Activated CD8-positive, alpha-beta memory T cell treated with anti-CD3 and anti-CD28 coated beads, Interleukin-2, amount 50 U/mL, for 48 hours (primary cell): ENCODE measurements at regions not wholly inside any gene's neighbourhood (a gene's known extent, or its start where the extent isn't known, plus 50 kb on each side); places are given as distances from the start of the nearest gene placed in this dataset.

Experiments used
- DNase-seq: peaks from one replicate; pipeline ENCODE4 v3.0.0-alpha.2; 2020

DNA sequence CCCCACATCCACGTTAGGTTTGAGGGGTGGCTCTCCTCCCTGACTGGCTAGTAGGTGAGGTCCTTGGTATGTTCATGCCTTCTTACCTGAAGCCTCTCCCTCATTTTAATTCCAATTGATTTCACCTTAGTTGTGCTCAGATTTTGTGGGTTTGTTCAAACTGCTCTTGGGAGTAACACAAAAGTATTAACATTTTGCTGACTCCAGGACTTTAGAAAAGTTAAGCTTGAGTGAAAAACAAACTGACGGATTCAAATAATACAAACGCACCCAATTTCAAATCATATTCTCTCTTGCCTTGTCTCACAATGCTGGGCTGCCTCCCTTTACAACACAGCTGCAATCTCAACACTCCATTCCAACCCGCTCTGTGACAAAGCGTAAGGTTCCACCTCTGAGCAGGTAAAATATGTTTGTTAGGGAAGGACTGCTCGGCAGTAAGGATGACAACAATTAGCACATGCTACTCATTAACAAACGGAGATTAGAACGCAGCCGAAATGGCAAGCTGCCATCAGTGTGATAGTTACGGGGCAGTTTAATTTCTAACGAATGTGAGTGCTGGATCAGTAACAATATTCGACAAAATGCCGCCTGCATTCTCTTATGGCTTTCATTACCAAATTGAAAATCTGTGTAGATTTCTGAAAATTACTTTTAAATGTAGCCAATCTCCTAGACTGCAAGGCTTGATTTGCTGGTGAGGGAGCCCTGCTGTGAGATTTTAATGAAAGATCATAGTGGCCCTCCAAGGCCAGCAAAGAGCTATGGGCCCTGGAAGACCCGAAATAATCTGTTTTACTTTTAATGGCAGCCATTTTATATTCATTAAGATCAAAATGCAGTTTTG lies 730.6 kb upstream of the FANCL start:
- no peak for DNase-seq

DNA sequence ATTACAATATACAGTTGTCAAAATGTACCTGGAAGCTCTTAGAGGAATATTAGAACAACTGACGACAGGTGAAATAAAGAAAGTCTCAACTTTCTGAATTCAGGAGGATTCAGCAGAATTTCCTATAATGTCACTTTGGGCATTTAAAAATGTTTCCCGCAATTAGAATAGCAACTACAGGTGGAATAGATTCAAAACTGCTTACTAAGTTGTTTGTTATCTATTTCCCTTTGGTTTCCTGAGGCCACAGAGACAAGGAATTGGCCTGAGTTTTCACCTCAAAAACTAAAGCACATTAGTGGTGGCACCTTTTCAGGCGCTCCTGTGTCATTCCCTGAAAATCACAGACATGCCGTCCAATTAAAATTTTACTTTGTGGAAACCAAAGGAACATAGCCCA lies 729.2 kb upstream of the FANCL start:
- DNase-seq, result no peak

DNA sequence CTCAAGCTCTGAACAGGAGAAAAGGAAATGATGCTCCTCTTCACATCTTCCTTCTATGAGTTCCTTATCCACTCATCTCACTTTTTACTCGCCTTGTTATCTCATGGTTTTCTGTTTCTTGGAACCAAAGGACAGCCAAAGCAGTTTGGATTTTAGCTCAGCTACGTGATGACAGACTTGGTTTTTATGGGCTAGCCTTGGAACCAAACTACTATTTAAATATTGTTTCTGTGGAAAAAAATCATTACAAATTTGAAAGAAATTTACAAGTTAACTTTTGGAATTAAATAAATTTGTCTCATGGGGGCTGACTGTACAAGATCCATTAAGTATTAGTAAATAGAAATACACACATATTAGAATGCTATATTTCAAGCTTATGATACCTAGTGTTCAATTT lies 727.8 kb upstream of the FANCL start:
- DNase-seq, result no peak

DNA sequence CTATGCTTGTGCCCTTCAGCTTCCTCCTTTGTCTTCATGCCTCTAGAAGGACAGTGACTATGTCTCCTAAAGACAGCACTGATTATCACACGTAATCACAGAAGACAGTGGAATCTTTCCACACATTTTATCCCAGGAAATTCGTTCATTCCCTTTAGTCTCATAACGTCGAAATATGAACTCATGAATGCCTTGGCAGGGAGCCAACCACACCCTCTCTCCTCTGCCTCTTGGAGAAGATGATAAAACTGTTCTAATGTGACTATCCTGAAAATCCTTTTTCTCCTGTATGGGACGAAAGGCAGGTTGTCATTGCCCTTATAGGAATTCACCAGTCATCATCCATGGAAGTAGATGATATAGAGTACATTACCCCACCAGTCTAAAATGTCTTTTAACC lies 726.6 kb upstream of the FANCL start:
- DNase-seq, result no peak

DNA sequence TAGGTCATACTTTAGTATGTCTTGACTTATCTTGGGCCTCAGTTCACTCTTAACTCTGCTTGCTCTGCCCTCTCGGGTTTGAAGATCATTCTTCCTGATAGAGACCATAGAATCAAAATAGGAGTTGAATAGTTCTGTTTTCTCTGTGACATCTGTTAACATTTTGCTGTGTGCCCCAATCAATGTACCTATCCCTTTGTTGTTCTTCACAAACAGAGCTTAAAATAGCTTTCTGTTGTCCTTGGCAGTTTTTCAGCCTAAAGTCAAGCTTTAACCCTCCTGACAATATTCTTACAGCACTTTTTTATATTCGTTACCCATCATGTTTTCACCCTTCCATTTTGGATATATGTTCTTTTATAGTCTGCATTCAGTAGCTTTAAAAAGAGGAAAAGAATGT lies 724.5 kb upstream of the FANCL start:
- DNase-seq, result no peak

DNA sequence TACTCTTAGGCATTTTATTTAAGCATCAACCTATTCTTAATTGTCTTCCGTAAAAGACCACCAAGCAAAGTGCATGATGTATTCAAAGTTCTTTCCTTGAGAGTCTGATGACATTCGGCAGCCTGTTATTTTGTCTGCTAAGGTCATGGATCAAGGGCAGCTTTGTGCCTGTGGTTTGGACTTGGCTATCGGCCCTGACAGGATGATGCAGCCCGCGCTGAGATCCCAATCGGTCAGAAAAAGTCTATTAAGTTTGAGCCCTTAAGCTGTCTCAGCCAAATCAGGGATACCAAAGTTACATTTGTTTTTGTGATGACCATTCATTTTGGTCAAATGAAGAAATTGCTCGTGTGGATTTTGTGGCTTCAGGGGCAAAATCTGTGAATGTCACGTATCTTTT lies 718.9 kb upstream of the FANCL start:
- no peak for DNase-seq

DNA sequence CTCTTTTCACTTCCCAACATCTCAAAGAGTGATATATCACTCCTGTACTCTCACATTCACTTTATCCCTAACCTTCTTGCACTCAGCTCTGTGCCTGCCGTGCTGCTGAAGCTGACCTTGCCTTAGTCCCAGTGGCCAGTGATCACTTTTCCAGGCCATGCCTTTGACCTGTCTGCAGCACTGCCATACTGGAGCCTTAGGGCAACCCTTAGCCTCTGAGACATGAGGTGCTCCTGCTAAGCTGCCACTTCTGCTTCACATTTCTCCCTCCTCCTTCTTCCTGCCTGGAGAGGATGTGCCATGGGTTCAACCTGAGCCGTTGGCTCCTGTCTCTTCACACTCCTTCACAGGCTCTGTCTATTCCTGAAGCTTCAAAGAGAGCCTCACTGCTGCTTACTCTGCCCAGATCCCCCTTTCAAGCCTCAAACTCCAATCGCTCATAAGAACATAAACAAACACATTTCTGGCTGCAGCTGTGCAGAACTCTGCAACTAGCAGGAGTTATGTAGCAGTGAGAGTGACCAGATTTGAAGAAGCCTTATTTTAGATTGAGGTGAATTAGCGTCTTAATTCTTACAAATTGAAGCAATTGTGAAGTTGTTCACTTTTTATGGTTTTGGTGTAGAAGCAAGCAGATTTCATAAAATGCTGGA lies 716.2 kb upstream of the FANCL start:
- DNase-seq, result no peak

DNA sequence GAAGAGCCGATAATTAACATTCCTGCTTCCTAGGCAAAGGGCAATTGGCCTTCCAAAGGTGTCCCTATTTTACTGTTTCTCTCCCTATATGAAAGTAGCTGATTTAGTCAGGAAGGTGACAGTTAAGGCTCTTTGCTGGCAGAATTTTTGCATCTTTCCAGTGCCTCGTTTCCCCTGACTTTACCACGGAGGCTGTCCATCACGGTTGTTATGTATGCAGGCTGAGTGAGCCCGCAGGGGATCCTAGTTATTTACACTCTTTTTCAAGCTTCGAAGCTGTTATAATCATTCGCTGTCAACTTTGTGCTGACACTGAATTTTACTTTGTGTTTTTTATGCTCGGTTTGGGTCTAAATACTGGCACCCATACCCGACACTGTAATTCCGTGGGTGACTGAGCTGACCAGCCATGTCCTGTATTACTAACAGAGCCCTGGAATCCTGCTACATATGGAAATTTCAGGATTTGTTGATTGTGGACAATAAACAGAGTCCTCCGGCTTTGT lies 713.8 kb upstream of the FANCL start:
- DNase-seq, result no peak

DNA sequence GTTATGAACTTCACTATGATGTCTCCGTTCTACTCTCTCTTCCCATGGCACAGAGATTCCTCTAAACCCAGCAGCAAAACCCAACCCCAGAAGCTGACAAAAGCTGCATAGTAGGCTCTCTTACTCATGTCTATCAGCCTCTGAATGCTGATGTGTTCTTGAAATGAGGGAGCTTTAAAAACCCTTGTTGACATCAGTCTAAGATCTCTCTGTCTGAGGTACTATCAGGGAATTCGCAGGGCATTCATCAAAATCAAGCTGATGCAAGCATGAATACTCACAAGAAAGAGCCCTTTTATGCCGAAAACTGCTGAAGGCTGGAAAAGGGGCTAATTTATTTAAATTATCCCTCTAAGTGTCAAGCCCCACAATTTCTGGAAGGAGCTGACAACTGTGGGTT lies 710.6 kb upstream of the FANCL start:
- DNase-seq, result no peak

DNA sequence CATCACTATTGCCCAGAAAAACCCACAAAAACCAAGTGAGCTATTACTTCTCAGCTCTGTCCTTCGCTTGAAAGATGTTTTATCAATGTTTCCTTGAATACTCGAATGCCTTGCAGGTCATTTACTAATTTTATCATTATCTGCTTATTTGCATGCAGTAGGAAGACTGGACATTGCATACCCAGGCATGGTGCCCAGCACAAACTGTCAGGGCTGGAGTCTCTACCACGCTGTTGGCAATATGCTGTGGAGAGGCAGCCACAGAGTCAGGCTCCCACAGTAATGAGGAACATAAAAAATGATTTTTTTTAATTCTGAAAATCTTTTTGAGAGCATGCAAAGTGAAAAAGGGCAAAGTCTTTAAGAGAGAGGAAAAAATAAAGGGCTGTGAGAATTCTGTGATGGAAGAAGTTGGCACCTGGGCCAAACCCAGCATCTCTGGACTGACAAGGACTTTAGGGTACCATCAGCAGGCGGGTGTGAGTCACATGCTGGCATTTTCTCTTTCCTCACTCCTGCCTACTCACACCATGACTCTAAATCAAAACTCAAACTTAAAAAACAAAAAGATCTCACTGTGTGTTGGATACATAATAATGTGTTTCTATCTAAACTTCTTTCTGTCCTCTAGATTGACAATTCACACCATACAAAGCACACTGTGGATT lies 709.8 kb upstream of the FANCL start:
- DNase-seq, result no peak

DNA sequence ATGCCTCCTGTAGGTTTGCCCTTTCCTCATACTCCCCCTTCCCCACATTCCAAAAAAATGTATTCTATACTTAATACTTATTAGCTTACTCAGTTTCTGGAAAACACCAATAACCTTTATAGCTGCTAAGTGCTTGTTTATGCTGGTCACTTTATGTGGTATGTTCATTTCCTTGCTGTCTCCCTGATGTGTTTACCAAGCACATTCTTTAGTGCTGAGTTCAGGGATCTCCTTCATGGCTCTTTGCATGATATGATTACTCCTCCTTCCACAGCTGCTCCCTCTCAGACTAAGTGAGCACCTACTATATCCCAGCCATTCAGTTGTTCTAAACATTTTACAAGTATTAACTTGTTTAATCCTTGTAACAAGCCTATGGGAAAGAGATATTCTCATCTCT lies 698.3 kb upstream of the FANCL start:
- no peak for DNase-seq

DNA sequence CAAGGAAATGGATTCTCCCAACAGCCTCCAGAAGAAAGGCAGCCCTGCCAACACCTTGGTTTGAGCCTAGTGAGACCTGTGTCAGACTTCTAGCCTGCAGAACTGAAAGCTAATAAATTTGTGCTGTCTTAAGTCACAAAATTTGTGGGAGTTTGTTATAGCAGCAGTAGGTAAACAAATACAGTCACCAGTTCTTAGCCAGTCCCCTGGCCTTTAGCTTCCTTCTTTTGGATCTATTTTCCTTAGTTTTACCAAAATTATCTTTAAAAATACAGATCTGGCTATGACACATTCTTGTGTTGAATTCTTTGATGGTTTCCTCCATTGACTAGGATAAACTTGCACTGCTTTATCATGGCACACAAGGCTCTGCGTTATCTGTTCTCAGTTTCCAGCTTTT lies 697.9 kb upstream of the FANCL start:
- no peak for DNase-seq

DNA sequence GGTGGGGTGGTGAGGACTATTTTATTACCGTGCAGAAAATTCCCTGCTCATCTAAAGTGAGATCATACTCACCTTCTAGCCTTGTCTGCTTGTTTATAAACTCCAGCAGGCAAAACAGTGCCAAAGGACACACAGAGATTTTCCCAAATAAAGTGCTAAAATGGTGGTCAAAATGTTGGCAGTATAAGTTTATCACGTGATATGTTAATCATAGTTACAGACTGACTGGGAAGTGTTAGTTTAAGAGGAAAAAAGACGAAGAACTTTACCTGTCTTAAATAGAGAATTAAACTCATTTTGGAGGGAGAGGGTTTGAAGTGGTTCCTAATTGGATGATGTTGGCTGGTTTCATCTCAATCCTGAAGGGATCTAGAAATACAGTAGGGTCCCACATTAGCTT lies 691.7 kb upstream of the FANCL start:
- DNase-seq, result no peak

DNA sequence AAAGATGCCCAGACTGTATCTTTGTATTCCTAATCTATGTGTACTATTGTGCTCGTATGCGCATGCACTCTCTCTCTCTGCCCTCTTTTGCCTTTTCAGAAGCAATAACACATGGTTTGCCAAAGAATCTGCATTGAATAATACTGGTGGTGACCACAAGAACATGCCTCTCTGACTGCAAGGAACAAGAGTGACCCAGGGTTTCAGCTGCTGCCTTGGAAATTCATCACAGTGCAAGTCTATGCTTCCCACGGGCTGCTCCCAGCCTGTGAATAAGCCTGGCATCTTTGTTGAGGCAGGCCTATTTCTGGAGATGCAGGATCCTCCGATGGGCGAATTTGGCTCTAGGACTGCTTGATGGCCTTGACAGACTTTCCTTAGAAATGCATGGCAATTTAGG lies 689.4 kb upstream of the FANCL start:
- no peak for DNase-seq

DNA sequence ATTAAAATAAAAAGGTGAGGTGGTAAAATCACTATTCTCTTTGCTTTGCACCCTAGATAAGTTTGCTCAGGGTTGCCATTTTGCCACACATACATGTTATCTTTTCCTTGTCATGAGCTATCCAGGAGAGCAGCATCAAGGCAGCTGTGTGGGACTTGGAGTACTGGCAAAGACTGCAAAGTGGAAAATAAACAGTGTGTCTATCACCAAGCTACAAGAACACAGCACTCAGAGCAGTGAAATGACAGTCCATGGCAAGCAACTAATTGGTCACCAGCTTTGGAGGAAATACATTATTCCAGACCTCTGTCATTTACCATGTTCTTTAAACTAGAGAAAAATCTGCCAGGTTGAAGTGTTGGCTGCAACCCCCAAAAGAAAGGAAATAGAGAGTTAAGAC lies 687.8 kb upstream of the FANCL start:
- no peak for DNase-seq

DNA sequence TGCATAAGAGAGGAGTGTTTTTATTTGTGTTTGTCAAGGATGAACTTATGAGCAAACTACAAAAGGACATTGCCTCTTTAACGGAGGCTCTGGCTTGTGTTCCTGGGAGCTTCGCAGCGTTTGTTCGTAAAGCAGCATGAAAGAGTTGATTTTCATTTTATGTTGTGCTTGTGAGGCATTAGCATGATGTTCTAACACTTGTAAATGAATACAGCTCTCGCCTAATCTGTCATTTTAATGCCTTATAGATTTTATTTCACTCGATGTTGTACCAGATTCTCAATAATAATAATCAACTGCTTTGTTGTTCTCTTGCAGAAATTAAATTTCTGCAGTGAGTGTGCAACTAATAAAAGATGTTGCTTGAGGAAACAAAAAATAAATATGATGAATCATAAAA lies 687.3 kb upstream of the FANCL start:
- DNase-seq, result no peak

DNA sequence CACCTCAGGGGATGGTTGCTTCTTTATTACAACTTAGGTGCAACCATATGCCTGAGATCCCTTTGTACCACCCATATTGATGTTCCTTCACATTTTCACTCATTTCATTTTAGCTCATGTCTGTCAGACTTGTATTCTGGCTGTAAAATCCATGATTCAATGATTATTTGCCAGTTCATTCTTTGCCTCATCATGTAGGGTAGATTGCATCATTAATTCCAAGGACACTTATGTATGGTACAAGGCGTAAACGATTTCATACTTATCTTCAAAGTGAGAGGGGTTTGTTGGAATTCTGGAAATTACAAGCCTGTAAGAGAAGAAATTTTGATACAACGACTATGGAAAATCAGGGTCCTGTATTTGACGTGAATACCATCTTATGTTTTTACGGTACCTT lies 685.0 kb upstream of the FANCL start:
- DNase-seq, result no peak

DNA sequence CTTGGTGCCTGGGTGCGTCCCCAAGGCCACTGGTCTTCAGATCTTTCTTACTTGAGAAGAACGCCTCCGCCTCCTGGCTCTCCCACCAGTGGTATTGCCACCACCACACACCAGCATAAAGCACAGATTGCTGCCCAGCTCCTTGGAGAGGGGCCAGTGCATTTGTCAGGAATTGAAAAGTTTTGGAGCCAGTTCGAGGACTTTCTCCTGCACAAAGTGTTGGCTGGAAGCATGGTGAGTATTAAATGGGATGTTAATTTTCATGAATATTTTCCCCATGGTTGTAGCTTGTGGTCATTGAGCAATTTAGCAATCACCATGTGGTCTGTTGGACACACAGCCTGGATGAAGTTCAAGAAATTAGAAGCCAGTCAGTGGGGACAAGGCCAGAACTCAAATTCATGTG lies 684.6 kb upstream of the FANCL start:
- no peak for DNase-seq

DNA sequence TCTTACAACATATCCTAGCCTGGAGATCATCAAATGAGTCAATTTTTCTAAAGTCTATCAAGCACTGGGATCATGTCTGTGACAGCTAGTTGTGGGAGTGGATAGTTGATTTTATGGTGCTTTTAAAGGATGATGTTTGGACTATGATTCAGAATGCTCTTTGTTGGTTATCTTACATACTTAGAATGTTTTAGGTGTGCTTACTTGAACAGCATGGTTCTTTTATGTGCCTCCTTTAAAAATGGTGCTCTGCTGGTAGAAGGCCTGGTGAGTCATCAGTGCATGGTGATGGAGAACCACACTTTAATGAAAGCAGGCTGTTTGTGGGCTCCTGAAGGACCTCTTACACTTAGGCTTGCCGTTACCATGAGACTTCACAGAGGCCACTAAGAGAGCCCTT lies 682.7 kb upstream of the FANCL start:
- no peak for DNase-seq

DNA sequence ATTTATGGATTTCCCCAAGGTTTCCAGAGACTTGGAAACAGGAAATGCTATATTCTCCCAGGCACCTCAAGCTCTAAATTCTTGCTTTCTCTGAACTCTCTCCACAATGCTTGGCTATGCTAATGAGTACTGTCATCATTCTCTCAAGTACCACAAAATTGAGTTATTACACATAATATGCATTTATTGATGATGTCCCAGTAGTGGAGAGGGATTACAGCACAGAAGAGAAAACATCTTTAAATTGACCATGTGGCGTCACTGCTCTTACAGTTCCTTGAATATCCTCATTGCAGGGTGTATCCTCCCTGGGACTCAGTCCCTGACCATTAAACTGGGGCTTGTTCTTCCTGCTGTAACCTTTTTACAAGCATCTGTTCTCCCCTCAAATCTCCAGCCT lies 681.1 kb upstream of the FANCL start:
- DNase-seq, result no peak

DNA sequence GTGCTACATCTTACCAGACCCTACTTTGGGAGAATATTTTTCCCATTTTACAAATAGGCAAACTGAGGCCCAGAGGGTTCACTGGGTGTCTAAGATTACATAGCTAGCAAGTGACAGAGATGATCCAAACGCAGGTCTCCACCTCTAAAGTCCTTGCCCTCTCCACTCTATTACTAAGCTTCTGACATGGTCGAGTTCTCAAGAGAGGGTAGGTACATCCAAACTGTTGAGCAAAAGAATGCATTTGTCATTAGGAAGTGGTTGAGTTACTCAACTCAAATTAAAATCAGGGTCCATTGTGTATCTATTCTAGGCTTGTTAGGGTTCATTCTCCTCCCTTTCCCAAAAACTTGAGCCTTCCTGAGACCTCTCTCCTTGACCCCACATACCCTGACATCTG lies 680.6 kb upstream of the FANCL start:
- no peak for DNase-seq

DNA sequence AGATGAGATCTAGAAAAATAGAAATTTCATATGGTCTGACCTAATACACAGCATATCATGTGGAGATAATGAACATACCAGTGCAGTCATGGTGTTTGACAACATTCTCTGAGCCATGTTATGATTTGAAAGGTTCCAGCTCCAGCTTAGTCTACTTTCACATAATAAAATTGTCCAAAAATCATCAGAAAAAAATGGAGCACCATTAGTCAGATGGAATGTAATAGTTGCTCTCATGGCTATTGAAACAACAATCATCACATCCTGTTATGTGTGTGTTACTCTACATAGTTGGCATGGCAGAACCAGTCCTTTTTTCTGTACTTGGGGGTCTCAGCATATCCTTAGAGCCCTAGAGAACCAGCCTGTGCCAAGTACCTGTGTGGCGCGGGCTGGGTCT lies 678.9 kb upstream of the FANCL start:
- DNase-seq, result no peak

DNA sequence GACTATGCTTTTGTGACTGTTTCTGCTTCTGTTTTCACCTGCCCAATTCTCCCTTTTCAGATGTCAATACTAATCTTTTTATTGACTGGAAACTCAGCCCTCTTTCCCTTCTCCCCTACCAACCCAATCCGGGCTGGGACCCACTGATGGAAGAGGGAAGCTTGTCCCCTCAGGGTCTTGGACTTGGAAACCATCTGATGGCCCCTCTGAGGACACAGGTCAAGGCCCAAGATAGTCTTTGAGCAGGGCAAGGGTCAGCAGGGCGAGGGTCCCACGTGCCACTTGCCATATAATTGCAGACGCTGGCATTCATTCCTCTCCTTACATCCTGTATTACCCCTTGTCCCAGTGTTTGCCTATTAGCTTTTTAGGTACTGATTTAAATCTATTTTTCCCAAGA lies 678.2 kb upstream of the FANCL start:
- DNase-seq, result no peak

DNA sequence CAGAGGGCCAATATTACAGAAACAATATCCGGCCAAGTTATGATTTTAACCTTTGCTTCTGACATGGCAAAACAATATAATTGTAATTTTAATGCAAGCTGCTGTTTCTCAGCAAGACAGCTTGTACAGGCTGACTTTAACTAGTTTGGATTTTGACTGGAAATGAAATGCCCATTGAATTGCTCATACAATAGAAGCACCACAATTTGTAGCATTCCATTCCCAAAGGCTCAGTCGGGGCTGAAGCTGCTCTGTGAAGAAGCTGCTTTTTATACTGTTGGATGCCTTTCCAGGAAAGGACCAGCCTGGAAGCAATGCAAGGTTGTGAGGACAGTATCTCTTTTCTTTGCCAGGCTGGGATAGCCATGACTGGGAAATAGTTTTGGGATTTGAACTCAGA lies 677.0 kb upstream of the FANCL start:
- no peak for DNase-seq
